A549 (cell line): ENCODE measurements at regions not wholly inside any gene's neighbourhood (a gene's known extent, or its start where the extent isn't known, plus 50 kb on each side); places are given as distances from the start of the nearest gene placed in this dataset.

Experiments
- ATAC-seq, 2 experiments: fragments of 200-7000 bp in 1 of 2; fragments of >200 bp in 1 of 2; cut with Nextera tagmentation in 1 of 2; cut with Tn5 transposase in 1 of 2; 3 replicates each; pipeline versions ENCODE4 v1.8.0 to v1.9.1; 2018 to 2020; ENCODE audit warnings: mild to moderate bottlenecking in 1 of 2, moderate library complexity in 1 of 2
- CTCF ChIA-PET: fragments of 300-600 bp; sonication (Branson Sonifier 250); formaldehyde crosslinking; extraction: SDS; loops from one replicate; lab custom pipeline; 2021; ENCODE audit warnings: antibody characterized with exemption, inconsistent platforms; lab: Yijun Ruan, JAX
- POLR2A ChIA-PET: fragments of 350-600 bp; formaldehyde crosslinking; extraction: SDS; loops from one replicate; lab custom pipeline; 2021; ENCODE audit warnings: antibody characterized with exemption, inconsistent platforms; lab: Yijun Ruan, JAX
- DNase-seq, 2 experiments: peaks; one replicate each; pipeline versions ENCODE4 v3.0.0 to v3.0.0-alpha.2; 2011 to 2016; ENCODE audit warnings: low read depth in 1 of 2, low spot score in 1 of 2
- FAIRE-seq: peaks from 2 replicates; lab custom pipeline; 2011; peaks lifted over from hg19 to GRCh38; lab: Jason Lieb, UNC
- H3K27ac ChIP-seq, 2 experiments: fragments of >200 bp; sonication (Bioruptor Twin); formaldehyde crosslinking; 3 replicates each; pipeline ENCODE4 v1.5.1; 2016 to 2017
- H3K4me1 ChIP-seq: fragments of >200 bp; sonication (Bioruptor Twin); formaldehyde crosslinking; 3 replicates; pipeline ENCODE4 v1.6.1; 2016
- H3K4me2 ChIP-seq: fragments of >200 bp; sonication (Bioruptor Twin); formaldehyde crosslinking; 3 replicates; pipeline ENCODE4 v1.6.1; 2016
- H3K4me3 ChIP-seq: fragments of >200 bp; sonication (Bioruptor Twin); formaldehyde crosslinking; 3 replicates; pipeline ENCODE4 v1.5.1; 2016
- H3K9me3 ChIP-seq: fragments of >200 bp; sonication (Bioruptor Twin); formaldehyde crosslinking; 3 replicates; pipeline ENCODE4 v1.6.1; 2016
- BHLHE40 ChIP-seq: IDR thresholded peaks from 2 replicates; pipeline ENCODE4 v1.6.1; 2012; ENCODE audit warnings: low read depth, low read length, inconsistent platforms
- CBX8 ChIP-seq: fragments of 200-600 bp; sonication (generic); IDR thresholded peaks from 2 replicates; pipeline ENCODE4 v1.6.1; 2016
- CEBPB ChIP-seq, 2 experiments: fragments of >200 bp in 1 of 2; sonication (Bioruptor Twin) in 1 of 2; formaldehyde crosslinking in 1 of 2; IDR thresholded peaks; 2 replicates each; pipeline ENCODE4 v1.6.1; 2012 to 2016
- CHD2 ChIP-seq: fragments of 150-350 bp; IDR thresholded peaks from 2 replicates; pipeline ENCODE4 v1.6.1; 2014; ENCODE audit warnings: low read length; ENCODE audit not compliant: partially characterized antibody
- CHD4 ChIP-seq: fragments of 200-600 bp; sonication (generic); IDR thresholded peaks from 2 replicates; pipeline ENCODE4 v1.6.1; 2016; ENCODE audit warnings: antibody characterized with exemption, mild to moderate bottlenecking, borderline replicate concordance
- ELK1 ChIP-seq: fragments of 150-350 bp; IDR thresholded peaks from 2 replicates; pipeline ENCODE4 v1.6.1; 2014; ENCODE audit warnings: low read depth, mild to moderate bottlenecking, low read length
- EP300 ChIP-seq, 2 experiments: fragments of >200 bp; sonication (Bioruptor Twin); formaldehyde crosslinking; IDR thresholded peaks; 2 replicates in 1 of 2; 3 replicates in 1 of 2; pipeline ENCODE4 v1.6.1; 2016 to 2017
- FOXS1 ChIP-seq: fragments of 250-450 bp; sonication (Bioruptor Pico); IDR thresholded peaks from 2 replicates; pipeline ENCODE4 v1.5.0; 2020; ENCODE audit warnings: mild to moderate bottlenecking, moderate library complexity
- GATA3 ChIP-seq: IDR thresholded peaks from 2 replicates; pipeline ENCODE4 v1.6.1; 2012; ENCODE audit warnings: borderline replicate concordance
- HDAC2 ChIP-seq: fragments of 200-600 bp; sonication (generic); IDR thresholded peaks from 2 replicates; pipeline ENCODE4 v1.6.1; 2016
- HES2 ChIP-seq: fragments of >200 bp; sonication (Bioruptor Twin); formaldehyde crosslinking; IDR thresholded peaks from 2 replicates; pipeline ENCODE4 v1.6.1; 2016
- HEYL ChIP-seq: fragments of 250-450 bp; sonication (Bioruptor Pico); IDR thresholded peaks from 2 replicates; pipeline ENCODE4 v1.8.0; 2021; ENCODE audit warnings: mild to moderate bottlenecking, moderate library complexity
- HMGXB4 ChIP-seq: fragments of 250-450 bp; sonication (Bioruptor Pico); IDR thresholded peaks from 2 replicates; pipeline ENCODE4 v1.5.0; 2021; ENCODE audit warnings: mild to moderate bottlenecking, moderate library complexity, borderline replicate concordance
- HOXB5 ChIP-seq: fragments of 250-450 bp; sonication (Bioruptor Pico); IDR thresholded peaks from 2 replicates; pipeline ENCODE4 v1.5.0; 2020; ENCODE audit warnings: mild to moderate bottlenecking, moderate library complexity
- JUNB ChIP-seq: fragments of >200 bp; sonication (Bioruptor Twin); formaldehyde crosslinking; IDR thresholded peaks from 2 replicates; pipeline ENCODE4 v1.6.1; 2016
- MAFK ChIP-seq: fragments of 450-650 bp; IDR thresholded peaks from 2 replicates; pipeline ENCODE4 v1.6.1; 2014; ENCODE audit not compliant: partially characterized antibody
- MYC ChIP-seq: IDR thresholded peaks from 2 replicates; pipeline ENCODE4 v1.6.1; 2012; ENCODE audit warnings: mild to moderate bottlenecking, inconsistent platforms, low read length, improper control_type of control experiment, borderline replicate concordance
- NPAS2 ChIP-seq: fragments of 250-450 bp; sonication (Bioruptor Pico); IDR thresholded peaks from 2 replicates; pipeline ENCODE4 v1.8.0; 2022; ENCODE audit warnings: mild to moderate bottlenecking, moderate library complexity, borderline replicate concordance
- NR3C1 ChIP-seq: fragments of >200 bp; sonication (Bioruptor Twin); formaldehyde crosslinking; IDR thresholded peaks from 3 replicates; pipeline ENCODE4 v1.6.1; 2017
- RARB ChIP-seq: fragments of 250-450 bp; sonication (Bioruptor Pico); IDR thresholded peaks from 2 replicates; pipeline ENCODE4 v1.8.0; 2021; ENCODE audit warnings: mild to moderate bottlenecking, moderate library complexity
- RCOR1 ChIP-seq: fragments of 150-350 bp; IDR thresholded peaks from 2 replicates; pipeline ENCODE4 v1.6.1; 2014; ENCODE audit warnings: antibody characterized with exemption, low read length, low read depth
- REST ChIP-seq: fragments of 200-600 bp; sonication (generic); IDR thresholded peaks from 2 replicates; pipeline ENCODE4 v1.6.1; 2016; ENCODE audit warnings: antibody characterized with exemption, mild to moderate bottlenecking, moderate library complexity
- RFX5 ChIP-seq: fragments of 450-650 bp; IDR thresholded peaks from 2 replicates; pipeline ENCODE4 v1.7.1; 2014; ENCODE audit warnings: antibody characterized with exemption, mild to moderate bottlenecking, moderate library complexity
- RNF2 ChIP-seq: fragments of 200-600 bp; sonication (generic); IDR thresholded peaks from 2 replicates; pipeline ENCODE4 v1.6.1; 2016; ENCODE audit warnings: low read depth, mild to moderate bottlenecking, antibody characterized with exemption, moderate library complexity, borderline replicate concordance
- TP53 ChIP-seq: fragments of 250-450 bp; sonication (Bioruptor Pico); IDR thresholded peaks from 2 replicates; pipeline ENCODE4 v1.5.0; 2021; ENCODE audit warnings: mild to moderate bottlenecking, moderate library complexity
- USF2 ChIP-seq: fragments of 450-650 bp; IDR thresholded peaks from 2 replicates; pipeline ENCODE4 v1.6.1; 2014; ENCODE audit warnings: antibody characterized with exemption
- ZFP36 ChIP-seq: fragments of 450-650 bp; IDR thresholded peaks from 2 replicates; pipeline ENCODE4 v1.6.1; 2014; ENCODE audit warnings: borderline replicate concordance; ENCODE audit not compliant: partially characterized antibody
- ZNF302 ChIP-seq: fragments of 250-450 bp; sonication (Bioruptor Pico); IDR thresholded peaks from 2 replicates; pipeline ENCODE4 v1.9.0; 2021; ENCODE audit warnings: inconsistent platforms, mild to moderate bottlenecking, moderate library complexity
- ZSCAN20 ChIP-seq: fragments of 250-450 bp; sonication (Bioruptor Pico); IDR thresholded peaks from 2 replicates; pipeline ENCODE4 v1.8.0; 2022; ENCODE audit warnings: mild to moderate bottlenecking, moderate library complexity
- WGBS: methylation state at CpG from one replicate; pipeline ENCODE4 v1.1.6; 2017; ENCODE audit errors: missing lambda C conversion rate; 5-methylcytosine and 5-hydroxymethylcytosine counted together

GRCh38 chr2:129478902-129479517 lies 500.5 kb upstream of the RAB6C start:
- H3K4me2 ChIP-seq: no peak overlapping the region
- POLR2A ChIA-PET: no interaction called here
- DNase-seq (no peak), FAIRE-seq (no peak)
- H3K4me1 ChIP-seq: no peaks in the 10 kb centered on the region
- 8% methylated on average over 3 of the region's 3 CpGs for WGBS
- no peak overlapping the region for H3K27ac ChIP-seq
- CTCF ChIA-PET: no interaction called here
- H3K9me3 ChIP-seq: no peaks in the 10 kb centered on the region
- H3K4me3 ChIP-seq: no peak overlapping the region
- TF ChIP-seq ZFP36 (no peak), CHD2 (no peak), HEYL (CRISPR knock-in tag) (no peak), CEBPB (IDR thresholded peaks at IDR 0.05) (no peak), JUNB (no peak), HDAC2 (no peak), MAFK (no peak), RNF2 (no peak), BHLHE40 (no peak), GATA3 (no peak), NPAS2 (CRISPR knock-in tag) (no peak), HES2 (no peak), TP53 (CRISPR knock-in tag) (no peak)
- TF ChIP-seq, all 56 proteins: peak for 0
- no peak for ATAC-seq

- H3K4me3 ChIP-seq: no peak overlapping the region
- ATAC-seq: no peak
- FAIRE-seq: no peak
These were observed 499.6 kb upstream of the RAB6C start for GRCh38 chr2:129479892-129480291.

More at GRCh38 chr2:129479892-129480291, 499.6 kb upstream of the RAB6C start:
- H3K4me1 ChIP-seq: no peaks in the 10 kb centered on the region
- CTCF ChIA-PET: no interaction called here
- POLR2A ChIA-PET: no interaction called here
- 6% methylated on average over 7 of the region's 7 CpGs for WGBS
- H3K27ac ChIP-seq: no peak overlapping the region
- TF ChIP-seq RCOR1 (no peak), ZSCAN20 (CRISPR knock-in tag) (no peak), FOXS1 (CRISPR knock-in tag) (no peak), CHD4 (no peak), REST (no peak), CHD2 (no peak), ZNF302 (CRISPR knock-in tag) (no peak), USF2 (no peak), MYC (no peak), NR3C1 (no peak), HES2 (no peak), RARB (CRISPR knock-in tag) (no peak), NPAS2 (CRISPR knock-in tag) (no peak), EP300 (IDR thresholded peaks at IDR 0.05) (no peak), ELK1 (no peak), HEYL (CRISPR knock-in tag) (no peak), HOXB5 (CRISPR knock-in tag) (no peak), HMGXB4 (CRISPR knock-in tag) (no peak), CBX8 (no peak), RFX5 (no peak)
- no peak for DNase-seq
- H3K9me3 ChIP-seq: no peaks in the 10 kb centered on the region
- H3K4me2 ChIP-seq: no peak overlapping the region
